H1 (cell line): ENCODE measurements at regions not wholly inside any gene's neighbourhood (a gene's known extent, or its start where the extent isn't known, plus 50 kb on each side); places are given as distances from the start of the nearest gene placed in this dataset.

Experiments
- CHD2 ChIP-seq: IDR thresholded peaks from 2 replicates; pipeline ENCODE4 v1.6.1; 2012; ENCODE audit warnings: low read length, improper control_type of control experiment
- EP300 ChIP-seq, 2 experiments: IDR thresholded peaks; 1 replicate in 1 of 2; 2 replicates in 1 of 2; pipeline ENCODE4 v1.6.1; 2011 to 2012; ENCODE audit warnings: low read depth in 2 of 2, low read length in 2 of 2, mild to moderate bottlenecking in 2 of 2, borderline replicate concordance in 1 of 2, inconsistent platforms in 1 of 2, moderate library complexity in 1 of 2
- GABPA ChIP-seq: IDR thresholded peaks from 2 replicates; pipeline ENCODE4 v1.6.1; 2011; ENCODE audit warnings: mild to moderate bottlenecking, low read length, moderate library complexity, borderline replicate concordance; ENCODE audit not compliant: insufficient read depth
- HDAC2 ChIP-seq, 2 experiments: fragments of 300-600 bp in 1 of 2; sonication (generic) in 1 of 2; IDR thresholded peaks; 2 replicates each; pipeline ENCODE4 v1.6.1; 2011 to 2012; ENCODE audit warnings: low read depth in 2 of 2, low read length in 2 of 2, mild to moderate bottlenecking in 2 of 2, moderate library complexity in 2 of 2, borderline replicate concordance in 1 of 2, inconsistent platforms in 1 of 2
- RXRA ChIP-seq: IDR thresholded peaks from 2 replicates; pipeline ENCODE4 v1.6.1; 2011; ENCODE audit warnings: low read depth, mild to moderate bottlenecking, low read length, moderate library complexity; ENCODE audit not compliant: insufficient read depth
- TBP ChIP-seq: IDR thresholded peaks from 2 replicates; pipeline ENCODE4 v1.6.1; 2011; ENCODE audit warnings: low read depth, low read length, improper control_type of control experiment
- TEAD4 ChIP-seq: IDR thresholded peaks from 2 replicates; pipeline ENCODE4 v1.6.1; 2012; ENCODE audit warnings: low read depth, low read length, inconsistent platforms, mixed read lengths
- TF ChIP-seq, protein P1 (sequence below), 3 experiments: IDR thresholded peaks; 1 replicate in 2 of 3; 2 replicates in 1 of 3; pipeline versions ENCODE4 v1.5.1 to v1.6.1; 2011; ENCODE audit warnings: low read length in 3 of 3, mild to moderate bottlenecking in 3 of 3, inconsistent platforms in 2 of 3, low read depth in 1 of 3, moderate library complexity in 1 of 3; ENCODE audit not compliant: insufficient read depth in 1 of 3; ENCODE audit errors: control extremely low read depth in 1 of 3
- TF ChIP-seq, protein P2 (sequence below): IDR thresholded peaks from 2 replicates; pipeline ENCODE4 v1.6.1; 2012; ENCODE audit warnings: inconsistent platforms
- TF ChIP-seq, protein P3 (sequence below): IDR thresholded peaks from 2 replicates; pipeline ENCODE4 v1.6.1; 2012; ENCODE audit warnings: low read length, inconsistent platforms
- TF ChIP-seq, protein P4 (sequence below): IDR thresholded peaks from 2 replicates; pipeline ENCODE4 v1.6.1; 2012; ENCODE audit warnings: inconsistent platforms

DNA sequence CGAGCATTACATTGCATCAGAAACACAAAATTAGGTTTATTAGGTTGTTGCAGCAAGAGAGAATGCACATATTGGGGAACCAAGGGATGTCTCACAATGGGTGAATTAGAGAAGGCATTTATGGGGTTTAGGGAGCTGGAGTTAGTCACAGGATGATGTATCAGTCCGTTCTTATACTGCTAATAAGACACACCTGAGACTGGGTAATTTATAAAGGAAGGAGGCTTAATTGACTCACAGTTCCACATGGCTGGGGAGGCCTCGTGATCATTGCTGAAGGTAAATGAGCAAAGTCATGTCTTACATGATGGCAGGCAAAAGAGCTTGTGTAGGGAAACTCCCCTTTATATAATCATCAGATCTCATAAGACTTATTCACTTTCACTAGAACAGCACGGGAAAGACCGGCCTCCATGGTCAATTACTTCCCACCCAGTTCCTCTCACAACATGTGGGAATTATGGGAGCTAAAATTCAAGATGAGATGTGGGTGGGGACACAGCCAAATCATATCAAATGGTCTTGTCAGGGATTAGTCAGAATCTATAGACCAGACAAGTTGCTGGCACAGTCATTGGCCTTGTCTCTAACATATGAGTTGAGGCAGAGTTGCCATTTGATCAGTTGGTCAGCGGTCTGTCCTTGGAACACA is 61.9 kb upstream of the RBMS1 start:
- TF ChIP-seq, protein P1, sequence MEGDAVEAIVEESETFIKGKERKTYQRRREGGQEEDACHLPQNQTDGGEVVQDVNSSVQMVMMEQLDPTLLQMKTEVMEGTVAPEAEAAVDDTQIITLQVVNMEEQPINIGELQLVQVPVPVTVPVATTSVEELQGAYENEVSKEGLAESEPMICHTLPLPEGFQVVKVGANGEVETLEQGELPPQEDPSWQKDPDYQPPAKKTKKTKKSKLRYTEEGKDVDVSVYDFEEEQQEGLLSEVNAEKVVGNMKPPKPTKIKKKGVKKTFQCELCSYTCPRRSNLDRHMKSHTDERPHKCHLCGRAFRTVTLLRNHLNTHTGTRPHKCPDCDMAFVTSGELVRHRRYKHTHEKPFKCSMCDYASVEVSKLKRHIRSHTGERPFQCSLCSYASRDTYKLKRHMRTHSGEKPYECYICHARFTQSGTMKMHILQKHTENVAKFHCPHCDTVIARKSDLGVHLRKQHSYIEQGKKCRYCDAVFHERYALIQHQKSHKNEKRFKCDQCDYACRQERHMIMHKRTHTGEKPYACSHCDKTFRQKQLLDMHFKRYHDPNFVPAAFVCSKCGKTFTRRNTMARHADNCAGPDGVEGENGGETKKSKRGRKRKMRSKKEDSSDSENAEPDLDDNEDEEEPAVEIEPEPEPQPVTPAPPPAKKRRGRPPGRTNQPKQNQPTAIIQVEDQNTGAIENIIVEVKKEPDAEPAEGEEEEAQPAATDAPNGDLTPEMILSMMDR (IDR thresholded peaks at IDR 0.05; ENCODE audit: control extremely low read depth in 1 of 3, insufficient read depth in 1 of 3, low read depth in 1 of 3, low read length in 3 of 3), result no peak
- TF ChIP-seq RXRA, result no peak
- no peak for TF ChIP-seq GABPA
- no peak for TF ChIP-seq EP300 (IDR thresholded peaks at IDR 0.05; ENCODE audit: borderline replicate concordance in 1 of 2, low read depth in 2 of 2, low read length in 2 of 2)
- no peak for TF ChIP-seq TBP
- TF ChIP-seq, protein P2, sequence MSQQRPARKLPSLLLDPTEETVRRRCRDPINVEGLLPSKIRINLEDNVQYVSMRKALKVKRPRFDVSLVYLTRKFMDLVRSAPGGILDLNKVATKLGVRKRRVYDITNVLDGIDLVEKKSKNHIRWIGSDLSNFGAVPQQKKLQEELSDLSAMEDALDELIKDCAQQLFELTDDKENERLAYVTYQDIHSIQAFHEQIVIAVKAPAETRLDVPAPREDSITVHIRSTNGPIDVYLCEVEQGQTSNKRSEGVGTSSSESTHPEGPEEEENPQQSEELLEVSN, result no peak
- no peak for TF ChIP-seq TEAD4
- TF ChIP-seq HDAC2 (IDR thresholded peaks at IDR 0.05; ENCODE audit: borderline replicate concordance in 1 of 2, low read depth in 2 of 2, low read length in 2 of 2), result no peak
- TF ChIP-seq, protein P3, sequence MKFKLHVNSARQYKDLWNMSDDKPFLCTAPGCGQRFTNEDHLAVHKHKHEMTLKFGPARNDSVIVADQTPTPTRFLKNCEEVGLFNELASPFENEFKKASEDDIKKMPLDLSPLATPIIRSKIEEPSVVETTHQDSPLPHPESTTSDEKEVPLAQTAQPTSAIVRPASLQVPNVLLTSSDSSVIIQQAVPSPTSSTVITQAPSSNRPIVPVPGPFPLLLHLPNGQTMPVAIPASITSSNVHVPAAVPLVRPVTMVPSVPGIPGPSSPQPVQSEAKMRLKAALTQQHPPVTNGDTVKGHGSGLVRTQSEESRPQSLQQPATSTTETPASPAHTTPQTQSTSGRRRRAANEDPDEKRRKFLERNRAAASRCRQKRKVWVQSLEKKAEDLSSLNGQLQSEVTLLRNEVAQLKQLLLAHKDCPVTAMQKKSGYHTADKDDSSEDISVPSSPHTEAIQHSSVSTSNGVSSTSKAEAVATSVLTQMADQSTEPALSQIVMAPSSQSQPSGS, result no peak
- TF ChIP-seq, protein P4, sequence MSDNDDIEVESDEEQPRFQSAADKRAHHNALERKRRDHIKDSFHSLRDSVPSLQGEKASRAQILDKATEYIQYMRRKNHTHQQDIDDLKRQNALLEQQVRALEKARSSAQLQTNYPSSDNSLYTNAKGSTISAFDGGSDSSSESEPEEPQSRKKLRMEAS, result no peak
- TF ChIP-seq CHD2, result no peak
